HCT116 (cell line): ENCODE measurements at regions not wholly inside any gene's neighbourhood (a gene's known extent, or its start where the extent isn't known, plus 50 kb on each side); places are given as distances from the start of the nearest gene placed in this dataset.

Experiments used
- CTCF ChIP-seq, 3 experiments: fragments of 200-600 bp in 1 of 3; sonication (generic) in 1 of 3; IDR thresholded peaks in 2 of 3; conservative IDR thresholded peaks in 1 of 3; 2 replicates each; pipeline ENCODE4 v1.5.1; 2012 to 2017; ENCODE audit warnings: low read depth in 2 of 3, low read length in 2 of 3, antibody characterized with exemption in 1 of 3, borderline replicate concordance in 1 of 3, control low read depth in 1 of 3, mild to moderate bottlenecking in 1 of 3, mixed read lengths in 1 of 3, mixed run types in 1 of 3, moderate library complexity in 1 of 3; ENCODE audit not compliant: insufficient read depth in 1 of 3
- EZH2 ChIP-seq: fragments of 200-600 bp; sonication (generic); IDR thresholded peaks from 2 replicates; pipeline ENCODE4 v1.6.1; 2017; ENCODE audit warnings: antibody characterized with exemption, mixed run types
- JUND ChIP-seq: IDR thresholded peaks from 2 replicates; pipeline ENCODE4 v1.6.1; 2012
- POLR2AphosphoS5 ChIP-seq: IDR thresholded peaks from 2 replicates; pipeline ENCODE4 v1.6.1; 2011; ENCODE audit warnings: mild to moderate bottlenecking, low read depth, low read length, moderate library complexity
- REST ChIP-seq: IDR thresholded peaks from 2 replicates; pipeline ENCODE4 v1.6.1; 2012; ENCODE audit warnings: low read depth
- TCF7L2 ChIP-seq: IDR thresholded peaks from 2 replicates; pipeline ENCODE4 v1.7.0; 2011; ENCODE audit warnings: borderline replicate concordance, inconsistent platforms; ENCODE audit not compliant: insufficient read depth, insufficient read length; ENCODE audit errors: extremely low read depth

- no peak for TF ChIP-seq TCF7L2
- no peak for TF ChIP-seq EZH2
- TF ChIP-seq CTCF (IDR thresholded peaks at IDR 0.05 in 2 of 3, conservative IDR thresholded peaks at IDR 0.05 in 1 of 3; ENCODE audit: borderline replicate concordance in 1 of 3, insufficient read depth in 1 of 3, low read depth in 2 of 3, low read length in 2 of 3), result no peak
- TF ChIP-seq POLR2AphosphoS5, result no peak
- TF ChIP-seq JUND, result no peak
- TF ChIP-seq REST, result no peak
These were observed 394.0 kb upstream of the CCDC196 start for GRCh38 chr14:66092206-66092605.
